ENCODE measurements at regions not wholly inside any gene's neighbourhood (a gene's known extent, or its start where the extent isn't known, plus 50 kb on each side); places are given as distances from the start of the nearest gene placed in this dataset.

- TF ChIP-seq CTCF (IDR thresholded peaks at IDR 0.05) (no peak), POLR2A (IDR thresholded peaks at IDR 0.05) (no peak)
These were observed 590.3 kb upstream of the SGO1 start for GRCh38 chr3:20776286-20776685.
